Kidney epithelial cell (primary cell): ENCODE measurements at regions not wholly inside any gene's neighbourhood (a gene's known extent, or its start where the extent isn't known, plus 50 kb on each side); places are given as distances from the start of the nearest gene placed in this dataset.

Experiments
- DNase-seq: peaks from one replicate; pipeline ENCODE4 v3.0.0-alpha.2; 2010; ENCODE audit warnings: low read depth
- H3K27me3 ChIP-seq: 2 replicates; pipeline ENCODE4 v1.6.0; 2011; ENCODE audit warnings: low read length; ENCODE audit not compliant: control insufficient read depth, insufficient read depth
- H3K36me3 ChIP-seq: 2 replicates; pipeline ENCODE4 v1.5.1; 2011; ENCODE audit warnings: low read length; ENCODE audit not compliant: control insufficient read depth, insufficient read depth
- H3K4me3 ChIP-seq: 2 replicates; pipeline ENCODE4 v1.5.1; 2011; ENCODE audit warnings: low read depth, mild to moderate bottlenecking, control low read depth, low read length
- TF ChIP-seq, protein P1 (sequence below): IDR thresholded peaks from 2 replicates; pipeline ENCODE4 v1.5.1; 2011; ENCODE audit warnings: mild to moderate bottlenecking, moderate library complexity, low read length, control low read depth, inconsistent platforms; ENCODE audit not compliant: insufficient read depth, poor library complexity, severe bottlenecking

DNA sequence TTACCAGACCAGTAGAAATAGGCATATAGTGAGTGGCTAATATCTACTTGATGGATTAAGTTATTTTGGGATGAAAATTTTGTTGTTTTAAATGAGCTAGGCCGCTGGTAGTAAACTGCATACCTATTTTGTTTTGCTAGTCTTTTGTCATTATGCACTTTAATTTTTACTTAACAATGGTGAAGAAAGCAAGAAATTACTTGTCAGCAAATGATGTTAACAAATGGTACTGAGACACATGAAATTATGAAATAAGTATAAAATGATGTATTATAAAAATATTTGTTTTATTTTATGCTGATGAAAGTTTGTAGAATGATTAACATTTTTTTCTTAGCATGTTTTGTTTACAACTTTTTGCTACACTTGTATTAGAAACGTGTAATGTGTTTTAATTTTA is 807.7 kb downstream of the TBC1D32 start:
- no peak for DNase-seq
- Histone ChIP-seq H3K27me3 (no peaks in the 10 kb centered on the region), H3K4me3 (no peak overlapping the region), H3K36me3 (no peaks in the 10 kb centered on the region)
- TF ChIP-seq, protein P1, sequence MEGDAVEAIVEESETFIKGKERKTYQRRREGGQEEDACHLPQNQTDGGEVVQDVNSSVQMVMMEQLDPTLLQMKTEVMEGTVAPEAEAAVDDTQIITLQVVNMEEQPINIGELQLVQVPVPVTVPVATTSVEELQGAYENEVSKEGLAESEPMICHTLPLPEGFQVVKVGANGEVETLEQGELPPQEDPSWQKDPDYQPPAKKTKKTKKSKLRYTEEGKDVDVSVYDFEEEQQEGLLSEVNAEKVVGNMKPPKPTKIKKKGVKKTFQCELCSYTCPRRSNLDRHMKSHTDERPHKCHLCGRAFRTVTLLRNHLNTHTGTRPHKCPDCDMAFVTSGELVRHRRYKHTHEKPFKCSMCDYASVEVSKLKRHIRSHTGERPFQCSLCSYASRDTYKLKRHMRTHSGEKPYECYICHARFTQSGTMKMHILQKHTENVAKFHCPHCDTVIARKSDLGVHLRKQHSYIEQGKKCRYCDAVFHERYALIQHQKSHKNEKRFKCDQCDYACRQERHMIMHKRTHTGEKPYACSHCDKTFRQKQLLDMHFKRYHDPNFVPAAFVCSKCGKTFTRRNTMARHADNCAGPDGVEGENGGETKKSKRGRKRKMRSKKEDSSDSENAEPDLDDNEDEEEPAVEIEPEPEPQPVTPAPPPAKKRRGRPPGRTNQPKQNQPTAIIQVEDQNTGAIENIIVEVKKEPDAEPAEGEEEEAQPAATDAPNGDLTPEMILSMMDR = no peak

DNA sequence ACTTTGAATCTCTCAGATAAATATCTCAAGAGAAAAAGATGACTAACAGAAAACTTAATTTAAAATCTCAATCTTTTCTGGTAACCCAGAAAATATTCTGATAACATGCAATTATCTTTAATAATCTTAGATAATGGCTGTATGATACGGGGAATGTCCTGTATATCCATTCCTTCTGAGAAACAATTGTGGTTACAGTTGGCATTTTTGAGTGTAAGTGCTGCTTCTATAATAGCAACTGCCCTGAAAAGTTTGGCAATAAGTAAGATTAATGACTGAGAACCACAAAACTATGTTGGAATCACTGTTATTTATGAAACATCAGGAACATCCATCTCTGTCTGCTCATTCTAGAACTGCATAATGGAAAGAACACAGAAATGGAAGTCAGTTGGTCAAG is 819.7 kb downstream of the TBC1D32 start:
- DNase-seq = no peak
- Histone ChIP-seq H3K4me3 (no peak overlapping the region), H3K36me3 (no peaks in the 10 kb centered on the region), H3K27me3 (no peaks in the 10 kb centered on the region)
- TF ChIP-seq, protein P1 = no peak

DNA sequence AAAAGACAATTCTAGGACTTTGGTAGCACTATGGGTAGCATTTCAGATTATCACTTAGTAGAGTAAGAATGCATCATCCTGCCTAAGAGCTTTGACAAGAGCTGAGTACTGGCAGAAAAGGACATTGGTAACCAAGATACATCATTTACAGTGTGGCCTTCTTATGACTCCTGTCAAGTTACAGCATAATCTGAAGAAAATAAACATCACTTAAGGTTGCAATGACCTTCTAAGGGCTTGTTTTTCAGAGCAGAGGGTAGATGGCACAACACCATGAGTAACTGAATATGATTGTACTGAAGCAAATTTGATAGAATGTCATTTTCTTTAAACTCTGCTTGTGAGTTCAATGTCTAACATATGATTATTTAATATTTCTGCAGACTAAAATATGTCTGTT is 822.6 kb downstream of the TBC1D32 start:
- H3K36me3 ChIP-seq = no peaks in the 10 kb centered on the region
- TF ChIP-seq, protein P1 = no peak
- no peak for DNase-seq
- no peaks in the 10 kb centered on the region for H3K27me3 ChIP-seq
- no peak overlapping the region for H3K4me3 ChIP-seq

DNA sequence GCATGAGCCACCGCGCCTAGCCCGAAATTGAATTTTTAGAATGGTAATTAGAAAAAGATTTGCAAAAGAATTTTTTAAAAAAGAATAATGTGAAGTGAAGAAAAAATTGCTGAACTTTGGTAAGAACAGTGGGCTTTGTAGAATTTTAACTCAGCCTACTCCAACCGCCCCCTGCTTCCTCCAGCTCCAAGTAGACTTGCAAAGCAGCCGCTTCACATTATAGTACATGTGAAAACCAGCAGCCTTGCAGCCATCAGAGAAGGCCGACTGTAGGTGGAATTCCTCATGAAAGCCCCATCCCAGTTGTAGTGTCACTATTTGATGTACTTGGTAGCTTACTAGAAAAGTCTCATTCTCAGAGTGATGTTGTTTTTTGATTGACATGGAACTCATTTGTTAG is 835.6 kb downstream of the TBC1D32 start:
- no peaks in the 10 kb centered on the region for H3K27me3 ChIP-seq
- no peak for DNase-seq
- TF ChIP-seq, protein P1 = no peak
- H3K36me3 ChIP-seq = no peaks in the 10 kb centered on the region
- no peak overlapping the region for H3K4me3 ChIP-seq

DNA sequence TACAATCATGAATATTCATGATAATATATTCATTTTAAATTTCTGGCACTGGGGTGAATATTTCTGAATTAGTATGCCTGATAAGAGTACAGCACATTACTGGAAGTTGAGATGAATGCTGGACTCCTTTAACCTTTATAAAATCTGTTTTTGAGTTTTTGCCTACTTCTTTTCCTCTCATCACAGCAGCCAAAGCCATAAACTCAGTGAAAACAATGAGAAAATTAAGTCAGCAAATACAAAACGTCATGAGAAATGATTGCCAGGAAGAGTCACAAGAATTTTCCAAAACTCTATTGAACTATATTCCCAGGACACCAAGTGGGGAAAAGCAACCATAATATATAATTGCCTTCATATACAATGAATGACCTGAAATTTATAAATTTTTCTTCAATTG is 837.6 kb downstream of the TBC1D32 start:
- DNase-seq = no peak

DNA sequence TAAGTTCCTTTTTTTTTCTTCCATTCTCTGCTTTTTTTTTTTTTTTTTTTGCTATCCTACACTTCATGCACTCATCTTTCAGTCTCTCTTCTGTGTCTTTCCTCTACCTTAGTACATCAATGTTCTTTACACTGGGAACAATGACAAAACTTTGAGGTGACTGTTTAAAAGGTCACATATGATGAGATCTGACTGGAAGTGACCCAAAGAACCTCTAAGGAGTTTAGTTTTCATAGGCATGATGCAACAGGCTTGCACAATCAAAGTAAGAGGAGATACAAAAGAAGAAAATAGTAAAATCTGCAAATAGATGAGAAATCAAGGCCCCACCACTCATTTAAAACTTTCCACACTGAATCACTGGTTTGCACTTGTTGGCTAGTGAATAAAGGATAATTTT is 840.8 kb downstream of the TBC1D32 start:
- H3K4me3 ChIP-seq = no peak overlapping the region
- TF ChIP-seq, protein P1 = no peak
- no peaks in the 10 kb centered on the region for H3K36me3 ChIP-seq
- no peaks in the 10 kb centered on the region for H3K27me3 ChIP-seq
- DNase-seq = no peak

More for the DNA sequence above, 837.6 kb downstream of the TBC1D32 start:
- Histone ChIP-seq H3K4me3 (no peak overlapping the region), H3K27me3 (no peaks in the 10 kb centered on the region), H3K36me3 (no peaks in the 10 kb centered on the region)
- TF ChIP-seq, protein P1 = no peak
